Activated B cell treated with CpG ODN at 0.5 μM for 24 hours (primary cell): ENCODE measurements at regions not wholly inside any gene's neighbourhood (a gene's known extent, or its start where the extent isn't known, plus 50 kb on each side); places are given as distances from the start of the nearest gene placed in this dataset.

ENCODE experiments used
- ATAC-seq: fragments of 200-7000 bp; cut with Tn5 transposase; one replicate; pipeline ENCODE4 v1.10.0; 2021; ENCODE audit warnings: low read depth, mild to moderate bottlenecking, moderate library complexity
- CTCF ChIA-PET: fragments of 350-600 bp; sonication (Branson Sonifier 250); formaldehyde crosslinking; loops from one replicate; lab custom pipeline; 2021; ENCODE audit warnings: antibody characterized with exemption; lab: Charles Lee
- POLR2A ChIA-PET: fragments of 350-600 bp; sonication (Branson Sonifier 250); formaldehyde crosslinking; loops from one replicate; lab custom pipeline; 2021; ENCODE audit warnings: antibody characterized with exemption; lab: Charles Lee
- DNase-seq: peaks from one replicate; pipeline ENCODE4 v3.0.0; 2022
- H3K27ac Mint-ChIP-seq: one replicate; pipeline ENCODE4 v1.8.0; 2020; ENCODE audit warnings: mixed read lengths
- H3K27me3 Mint-ChIP-seq: one replicate; pipeline ENCODE4 v1.8.0; 2021; ENCODE audit warnings: mixed read lengths
- H3K36me3 Mint-ChIP-seq: one replicate; pipeline ENCODE4 v1.8.0; 2021; ENCODE audit warnings: low read depth, mixed read lengths
- H3K4me1 Mint-ChIP-seq: one replicate; pipeline ENCODE4 v1.8.0; 2021; ENCODE audit warnings: mixed read lengths
- H3K4me3 Mint-ChIP-seq: one replicate; pipeline ENCODE4 v1.8.0; 2020; ENCODE audit warnings: mild to moderate bottlenecking, mixed read lengths
- H3K9me3 Mint-ChIP-seq: one replicate; pipeline ENCODE4 v1.8.0; 2020; ENCODE audit warnings: mixed read lengths
- intact Hi-C: fragments of 100-400 bp; cut with micrococcal nuclease; formaldehyde crosslinking; loops from one replicate; pipeline ENCODE4 v1.15.1; 2024
- TF ChIP-seq, protein P1 (sequence below): fragments of 200-600 bp; IDR thresholded peaks from one replicate; pipeline ENCODE4 v1.8.0; 2022; ENCODE audit warnings: antibody characterized with exemption, mild to moderate bottlenecking

DNA sequence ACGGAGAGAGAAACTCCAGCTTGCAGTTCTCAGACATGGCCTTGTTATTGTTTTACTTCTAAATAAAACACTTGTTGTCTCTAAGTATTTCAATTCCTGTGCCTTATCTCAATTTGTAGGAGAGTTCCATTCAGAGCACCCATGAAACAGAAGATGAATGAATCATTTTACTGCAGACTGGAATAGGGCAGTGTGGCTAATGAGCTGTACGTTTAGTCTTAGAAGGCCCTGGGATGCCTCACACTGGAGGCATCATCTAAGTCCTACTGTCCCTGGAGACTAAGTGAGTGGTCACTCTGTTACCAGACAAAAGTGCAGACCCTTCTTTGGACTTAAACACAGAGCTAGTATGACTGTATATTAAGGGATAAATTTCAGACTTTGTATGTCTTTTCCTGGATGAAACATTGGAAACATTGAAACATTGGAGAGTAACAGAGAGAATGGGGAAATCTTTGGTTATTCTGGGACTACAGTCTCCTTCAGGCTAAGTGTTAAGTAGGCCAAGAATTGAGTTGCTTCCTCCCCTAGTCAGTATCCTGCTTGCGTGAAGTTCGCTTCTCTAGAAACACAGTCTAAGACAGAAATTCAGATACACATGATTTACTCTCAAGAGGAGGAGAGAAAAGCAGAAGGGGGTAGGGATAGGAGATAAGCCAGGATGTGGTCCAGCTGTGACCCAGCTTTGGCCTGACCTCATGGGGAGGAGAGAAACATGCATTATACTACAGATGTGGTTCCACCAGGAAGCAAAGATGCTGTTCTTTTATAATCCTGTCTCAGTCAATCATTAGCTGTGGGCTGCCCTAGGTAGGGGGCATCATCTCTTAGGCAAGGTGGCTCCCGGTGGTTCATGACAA, 167.4 kb upstream of the BMP2 start:
- CTCF ChIA-PET, result no interaction called here
- intact Hi-C loops, result no loop called here
- ATAC-seq (no peak), DNase-seq (no peak)
- Mint-ChIP-seq H3K27me3 (no peaks in the 10 kb centered on the region), H3K36me3 (no peaks in the 10 kb centered on the region), H3K4me3 (no peak overlapping the region), H3K4me1 (no peaks in the 10 kb centered on the region), H3K27ac (no peak overlapping the region), H3K9me3 (no peaks in the 10 kb centered on the region)
- POLR2A ChIA-PET, result no interaction called here
- TF ChIP-seq, protein P1, sequence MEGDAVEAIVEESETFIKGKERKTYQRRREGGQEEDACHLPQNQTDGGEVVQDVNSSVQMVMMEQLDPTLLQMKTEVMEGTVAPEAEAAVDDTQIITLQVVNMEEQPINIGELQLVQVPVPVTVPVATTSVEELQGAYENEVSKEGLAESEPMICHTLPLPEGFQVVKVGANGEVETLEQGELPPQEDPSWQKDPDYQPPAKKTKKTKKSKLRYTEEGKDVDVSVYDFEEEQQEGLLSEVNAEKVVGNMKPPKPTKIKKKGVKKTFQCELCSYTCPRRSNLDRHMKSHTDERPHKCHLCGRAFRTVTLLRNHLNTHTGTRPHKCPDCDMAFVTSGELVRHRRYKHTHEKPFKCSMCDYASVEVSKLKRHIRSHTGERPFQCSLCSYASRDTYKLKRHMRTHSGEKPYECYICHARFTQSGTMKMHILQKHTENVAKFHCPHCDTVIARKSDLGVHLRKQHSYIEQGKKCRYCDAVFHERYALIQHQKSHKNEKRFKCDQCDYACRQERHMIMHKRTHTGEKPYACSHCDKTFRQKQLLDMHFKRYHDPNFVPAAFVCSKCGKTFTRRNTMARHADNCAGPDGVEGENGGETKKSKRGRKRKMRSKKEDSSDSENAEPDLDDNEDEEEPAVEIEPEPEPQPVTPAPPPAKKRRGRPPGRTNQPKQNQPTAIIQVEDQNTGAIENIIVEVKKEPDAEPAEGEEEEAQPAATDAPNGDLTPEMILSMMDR, result no peak

DNA sequence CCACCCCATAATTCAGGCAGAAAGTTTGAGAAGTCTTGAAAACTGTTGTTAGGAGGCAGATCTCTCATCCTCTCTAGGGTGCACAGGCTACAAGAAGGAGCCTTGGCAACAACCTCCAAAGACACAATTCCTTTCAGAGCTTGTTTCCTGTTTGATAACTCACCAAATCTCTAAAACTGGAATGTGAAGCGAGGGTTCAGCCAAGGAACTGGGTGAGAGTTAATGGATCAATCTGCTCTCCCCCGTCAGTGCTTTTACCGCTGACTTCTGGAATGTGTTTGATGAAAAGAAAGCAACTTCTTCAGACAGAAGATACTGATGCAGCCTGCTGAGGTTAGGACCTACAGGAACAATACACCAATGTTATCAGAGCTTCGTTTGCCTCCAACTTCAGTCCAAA, 171.8 kb upstream of the BMP2 start:
- ATAC-seq (no peak), DNase-seq (no peak)
- no peaks in the 10 kb centered on the region for H3K36me3 Mint-ChIP-seq
- TF ChIP-seq, protein P1, result no peak
- ChIA-PET POLR2A (no interaction called here), CTCF (no interaction called here)
- no peak overlapping the region for H3K4me3 Mint-ChIP-seq
- no peaks in the 10 kb centered on the region for H3K9me3 Mint-ChIP-seq
- no peaks in the 10 kb centered on the region for H3K4me1 Mint-ChIP-seq
- no peak overlapping the region for H3K27ac Mint-ChIP-seq
- intact Hi-C loops, result no loop called here
- H3K27me3 Mint-ChIP-seq, result no peaks in the 10 kb centered on the region

DNA sequence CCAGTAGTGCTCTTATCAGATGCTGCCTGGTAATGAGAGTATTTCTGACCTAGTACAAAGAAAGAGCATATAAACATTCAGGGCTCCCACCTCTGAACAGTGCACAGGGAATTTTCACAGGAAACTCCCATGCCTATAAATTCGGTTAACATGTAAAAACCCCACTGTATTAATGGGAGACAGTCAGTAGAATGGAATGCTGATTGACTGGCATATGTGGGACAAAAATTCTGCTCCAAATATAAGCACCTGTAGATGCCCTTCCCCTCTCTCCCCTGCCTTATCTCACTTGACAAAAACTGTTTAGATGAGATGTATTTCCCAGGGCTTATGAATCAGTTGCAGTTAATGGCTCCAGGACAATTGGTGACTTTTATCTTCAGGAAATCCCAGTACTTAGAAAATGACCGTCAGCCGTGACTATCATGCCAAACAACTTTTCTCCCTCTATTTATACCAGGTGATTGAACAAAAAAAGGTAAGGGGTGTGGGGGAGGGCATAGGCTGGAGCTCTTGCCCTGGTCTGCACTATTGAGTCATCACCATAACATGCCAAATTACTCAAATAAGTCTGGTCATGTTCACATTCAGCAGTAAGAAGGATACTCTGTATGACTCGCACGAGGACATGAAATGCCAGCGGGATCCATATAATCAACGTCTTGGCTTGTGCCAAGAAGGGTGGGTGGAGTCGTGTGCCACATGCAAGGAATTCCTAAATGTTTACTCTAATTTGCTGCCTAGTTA, 176.4 kb upstream of the BMP2 start:
- Mint-ChIP-seq H3K4me1 (no peaks in the 10 kb centered on the region), H3K4me3 (no peak overlapping the region), H3K36me3 (no peaks in the 10 kb centered on the region), H3K27me3 (no peaks in the 10 kb centered on the region), H3K9me3 (no peaks in the 10 kb centered on the region), H3K27ac (no peak overlapping the region)
- no peak for ATAC-seq
- intact Hi-C loops, result no loop called here
- CTCF ChIA-PET, result no interaction called here
- no peak for DNase-seq
- TF ChIP-seq, protein P1, result no peak
- POLR2A ChIA-PET, result no interaction called here

DNA sequence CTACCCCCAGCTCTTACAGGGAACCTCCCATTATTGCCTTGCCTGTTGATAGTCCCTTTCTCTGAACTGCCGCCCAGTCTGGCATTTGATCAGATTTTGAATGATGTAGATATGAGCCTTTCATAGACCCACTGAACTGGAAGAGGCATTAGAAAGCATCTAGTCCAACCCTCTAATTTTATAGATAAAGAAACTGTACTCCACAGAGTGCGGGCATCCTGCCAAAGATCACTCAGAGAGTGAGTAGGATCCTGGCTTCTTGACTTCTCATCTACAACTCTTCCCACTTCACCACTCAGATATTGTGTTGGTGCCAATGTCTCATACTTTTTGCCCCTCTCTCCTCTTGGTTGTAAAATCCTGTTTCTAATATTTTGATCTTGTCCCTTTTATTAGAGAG, 179.2 kb upstream of the BMP2 start:
- no peak overlapping the region for H3K27ac Mint-ChIP-seq
- DNase-seq (no peak), ATAC-seq (no peak)
- H3K9me3 Mint-ChIP-seq, result no peaks in the 10 kb centered on the region
- no peaks in the 10 kb centered on the region for H3K4me1 Mint-ChIP-seq
- H3K36me3 Mint-ChIP-seq, result no peaks in the 10 kb centered on the region
- TF ChIP-seq, protein P1, result no peak
- intact Hi-C loops, result no loop called here
- H3K4me3 Mint-ChIP-seq, result no peak overlapping the region
- ChIA-PET CTCF (no interaction called here), POLR2A (no interaction called here)
- H3K27me3 Mint-ChIP-seq, result no peaks in the 10 kb centered on the region

DNA sequence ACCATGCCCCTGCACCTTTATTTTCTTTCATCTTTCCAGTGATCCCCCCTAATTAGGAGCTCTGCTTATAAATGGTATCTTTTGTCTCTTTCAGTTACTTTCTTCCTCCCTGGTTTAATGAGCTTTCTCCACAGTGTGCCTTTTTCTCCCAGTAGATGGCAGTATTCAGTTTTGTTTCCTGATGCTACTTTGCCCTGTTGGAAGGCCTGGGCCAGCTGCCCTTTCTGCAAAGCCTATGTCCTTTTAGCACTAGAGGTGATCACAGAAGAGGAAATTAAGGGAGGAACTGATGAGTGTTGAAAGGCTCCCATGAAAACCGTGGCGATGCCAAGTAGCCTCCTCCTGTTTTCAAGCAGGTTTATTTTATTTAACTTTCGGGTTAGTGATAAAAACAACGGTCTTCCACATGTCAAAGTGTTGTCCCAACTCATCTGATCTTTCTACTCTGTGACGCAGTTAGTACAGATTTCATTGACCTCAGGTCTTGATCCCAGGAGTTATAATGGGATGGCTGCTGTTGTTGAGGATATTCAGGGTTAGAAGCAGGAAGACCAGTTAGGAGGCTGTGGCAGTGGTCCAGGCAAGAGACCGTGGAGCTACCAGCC, 184.2 kb upstream of the BMP2 start:
- DNase-seq (no peak), ATAC-seq (no peak)
- intact Hi-C loops, result no loop called here
- no peaks in the 10 kb centered on the region for H3K27me3 Mint-ChIP-seq
- CTCF ChIA-PET, result interaction anchor here (1.2 kb wide), 1 partner anchor 11 kb away, joined by 3 read pairs; no protein-coding TSS in a partner anchor
- TF ChIP-seq, protein P1, result no peak
- POLR2A ChIA-PET, result no interaction called here
- H3K9me3 Mint-ChIP-seq, result no peaks in the 10 kb centered on the region
- no peaks in the 10 kb centered on the region for H3K4me1 Mint-ChIP-seq
- no peaks in the 10 kb centered on the region for H3K36me3 Mint-ChIP-seq
- H3K27ac Mint-ChIP-seq, result no peak overlapping the region
- no peak overlapping the region for H3K4me3 Mint-ChIP-seq
